Esophagus squamous epithelium (tissue), 5 donors: ENCODE measurements at regions not wholly inside any gene's neighbourhood (a gene's known extent, or its start where the extent isn't known, plus 50 kb on each side); places are given as distances from the start of the nearest gene placed in this dataset.
"Not testable (repeated sequence)": the region's sequence is repeated elsewhere in the genome, so short reads cannot be mapped to it uniquely, and the experiment has no call there.

ENCODE experiments used
- DNase-seq: peaks from one replicate; lab custom pipeline; 2025; lab: John Stamatoyannopoulos, UW
- H3K27ac ChIP-seq, 4 donors: fragments of 200-600 bp; sonication (generic); one replicate each; pipeline ENCODE4 v1.5.1; 2016 to 2019; ENCODE audit warnings: mild to moderate bottlenecking in 1 of 4
- H3K27me3 ChIP-seq, 4 donors: fragments of 200-600 bp; sonication (generic); 1 replicate in 3 of 4; 2 replicates in 1 of 4; pipeline versions ENCODE4 v1.5.1 to v1.6.0; 2017 to 2021; ENCODE audit warnings: antibody characterized with exemption in 1 of 4
- H3K36me3 ChIP-seq, 3 donors: fragments of 200-600 bp; sonication (generic); one replicate each; pipeline ENCODE4 v1.5.1; 2016 to 2019
- H3K4me1 ChIP-seq, 3 donors: fragments of 200-600 bp; sonication (generic); one replicate each; pipeline ENCODE4 v1.5.1; 2017 to 2019
- H3K4me3 ChIP-seq, 4 donors: fragments of 200-600 bp; sonication (generic); 1 replicate in 3 of 4; 2 replicates in 1 of 4; pipeline ENCODE4 v1.5.1; 2016 to 2019; ENCODE audit warnings: mild to moderate bottlenecking in 2 of 4, moderate library complexity in 1 of 4
- H3K9me3 ChIP-seq, 3 donors: fragments of 200-600 bp; sonication (generic); one replicate each; pipeline ENCODE4 v1.5.1; 2016 to 2019
- CTCF ChIP-seq, 6 experiments: fragments of 450-650 bp in 4 of 6; fragments of 200-600 bp in 2 of 6; sonication (generic) in 2 of 6; IDR thresholded peaks; one replicate each; pipeline ENCODE4 v1.5.1; 2016 to 2019; ENCODE audit warnings: antibody characterized with exemption in 6 of 6, mild to moderate bottlenecking in 4 of 6, moderate library complexity in 4 of 6
- POLR2A ChIP-seq, 4 donors: fragments of 450-650 bp; IDR thresholded peaks; one replicate each; pipeline ENCODE4 v1.6.1; 2017; ENCODE audit warnings: antibody characterized with exemption in 4 of 4, mild to moderate bottlenecking in 4 of 4, moderate library complexity in 3 of 4
- WGBS, 2 donors: methylation state at CpG; one replicate each; pipeline ENCODE4 v1.1.5; 2018; 5-methylcytosine and 5-hydroxymethylcytosine counted together
- intact Hi-C: fragments of 100-400 bp; cut with DNase I; formaldehyde crosslinking; loops from one replicate; pipeline ENCODE4 v1.15.0; 2022
- donor health status: DM: yes; HTN: yes; CAD: no.

- Histone ChIP-seq H3K4me1 (no peaks in the 10 kb centered on the region), H3K27ac (no peak overlapping the region), H3K27me3 (no peaks in the 10 kb centered on the region), H3K4me3 (no peak overlapping the region), H3K9me3 (no peaks in the 10 kb centered on the region), H3K36me3 (no peaks in the 10 kb centered on the region)
- 76 to 80% methylated on average over 3 of the region's 3 CpGs for WGBS, 2 donors
- intact Hi-C loops, result no loop called here
- DNase-seq, result no peak
- TF ChIP-seq POLR2A (IDR thresholded peaks at IDR 0.05), result no peak
- no peak for TF ChIP-seq CTCF (IDR thresholded peaks at IDR 0.05)
Measured at GRCh38 chr13:38452656-38453055, 103.0 kb downstream of the UFM1 start.

- H3K9me3 ChIP-seq, result no peaks in the 10 kb centered on the region
- H3K36me3 ChIP-seq, result no peaks in the 10 kb centered on the region
- WGBS, 2 donors, result 75 to 85% methylated on average over 6 to 7 of the region's 7 CpGs
- no peaks in the 10 kb centered on the region for H3K4me1 ChIP-seq
- H3K27ac ChIP-seq, result no peak overlapping the region
- TF ChIP-seq POLR2A (IDR thresholded peaks at IDR 0.05) (no peak), CTCF (IDR thresholded peaks at IDR 0.05) (no peak)
- no peak for DNase-seq
- intact Hi-C loops, result no loop called here
- no peaks in the 10 kb centered on the region for H3K27me3 ChIP-seq
- no peak overlapping the region for H3K4me3 ChIP-seq
Measured at GRCh38 chr13:38462605-38463004, 113.0 kb downstream of the UFM1 start.

GRCh38 chr13:38463048-38463447 is 113.4 kb downstream of the UFM1 start:
- Histone ChIP-seq H3K4me3 (no peak overlapping the region), H3K4me1 (no peaks in the 10 kb centered on the region), H3K27me3 (no peaks in the 10 kb centered on the region), H3K9me3 (no peaks in the 10 kb centered on the region), H3K27ac (no peak overlapping the region), H3K36me3 (no peaks in the 10 kb centered on the region)
- intact Hi-C loops, result no loop called here
- TF ChIP-seq CTCF (IDR thresholded peaks at IDR 0.05) (no peak), POLR2A (IDR thresholded peaks at IDR 0.05) (no peak)
- DNase-seq, result no peak
- 52 to 57% methylated on average over 3 of the region's 3 CpGs for WGBS, 2 donors

GRCh38 chr13:38472411-38472810 is 122.8 kb downstream of the UFM1 start:
- H3K36me3 ChIP-seq, H3K27me3 ChIP-seq, H3K4me1 ChIP-seq, H3K4me3 ChIP-seq, H3K27ac ChIP-seq, H3K9me3 ChIP-seq, DNase-seq, intact Hi-C loops: not testable (repeated sequence)
- WGBS, 2 donors, result 92% methylated on average over 10 of the region's 34 CpGs; no CpG with 5 or more reads in 1 of the 2 donors

GRCh38 chr13:38473305-38473704 is 123.7 kb downstream of the UFM1 start:
- no peak overlapping the region for H3K4me3 ChIP-seq
- H3K27ac ChIP-seq, result no peak overlapping the region
- no peaks in the 10 kb centered on the region for H3K27me3 ChIP-seq
- no peaks in the 10 kb centered on the region for H3K36me3 ChIP-seq
- no peaks in the 10 kb centered on the region for H3K9me3 ChIP-seq
- no peak for DNase-seq
- TF ChIP-seq POLR2A (IDR thresholded peaks at IDR 0.05) (no peak), CTCF (IDR thresholded peaks at IDR 0.05) (no peak)
- intact Hi-C loops, result no loop called here
- no peaks in the 10 kb centered on the region for H3K4me1 ChIP-seq
- 83 to 90% methylated on average over 5 of the region's 5 CpGs for WGBS, 2 donors

- intact Hi-C loops, result no loop called here
- DNase-seq, result no peak
- H3K9me3 ChIP-seq, result no peaks in the 10 kb centered on the region
Measured at GRCh38 chr13:38477676-38478075, 128.0 kb downstream of the UFM1 start.

More at GRCh38 chr13:38477676-38478075, 128.0 kb downstream of the UFM1 start:
- Histone ChIP-seq H3K4me3 (no peak overlapping the region), H3K27ac (no peak overlapping the region), H3K27me3 (no peaks in the 10 kb centered on the region), H3K4me1 (no peaks in the 10 kb centered on the region), H3K36me3 (no peaks in the 10 kb centered on the region)
- TF ChIP-seq CTCF (IDR thresholded peaks at IDR 0.05) (no peak), POLR2A (IDR thresholded peaks at IDR 0.05) (no peak)
- WGBS, 2 donors, result 54 to 58% methylated on average over 2 of the region's 2 CpGs
